ENCODE measurements at regions not wholly inside any gene's neighbourhood (a gene's known extent, or its start where the extent isn't known, plus 50 kb on each side); places are given as distances from the start of the nearest gene placed in this dataset.

DNA sequence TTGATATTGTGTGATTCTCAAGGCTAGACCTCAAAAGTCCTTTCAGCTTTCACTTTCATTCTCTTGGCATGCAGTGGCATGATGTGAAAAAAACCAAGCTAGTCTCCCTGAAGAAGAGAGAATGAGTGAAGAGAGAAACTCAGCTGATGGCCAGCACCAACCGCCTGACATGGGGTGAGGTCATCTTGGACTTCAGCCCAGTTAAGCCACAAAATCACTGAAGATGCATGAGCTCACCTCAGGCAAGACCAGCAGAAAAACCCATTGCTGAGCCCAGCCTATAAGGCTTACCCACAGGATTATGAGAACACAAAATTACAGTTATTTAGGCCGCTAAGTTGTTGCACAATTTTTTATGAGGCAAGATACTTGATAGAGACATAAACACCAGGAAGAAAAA lies 496.5 kb downstream of the TOX3 start:
- DNase-seq, result no peak
- H3K27me3 Mint-ChIP-seq, result no peaks in the 10 kb centered on the region
- H3K4me1 Mint-ChIP-seq, result no peaks in the 10 kb centered on the region
- no peak overlapping the region for H3K27ac Mint-ChIP-seq
- H3K4me3 Mint-ChIP-seq, result no peak overlapping the region
- peaks cover 2 to 53% (median 21%) of the 10 kb centered on the region in 9 donors for H3K9me3 Mint-ChIP-seq
- H3K36me3 Mint-ChIP-seq, result peaks cover 0 to 18% (median 0%) of the 10 kb centered on the region in 3 donors
- ATAC-seq, result no peak
- POLR2A ChIA-PET, result no interaction called here

- Mint-ChIP-seq H3K36me3 (no peaks in the 10 kb centered on the region), H3K4me1 (no peaks in the 10 kb centered on the region), H3K27ac (no peak overlapping the region), H3K9me3 (peaks cover 0 to 22% (median 6%) of the 10 kb centered on the region in 9 donors), H3K27me3 (peaks cover 0 to 2% (median 0%) of the 10 kb centered on the region in 5 donors), H3K4me3 (no peak overlapping the region)
- no peak for ATAC-seq
- no peak for DNase-seq
- POLR2A ChIA-PET, result no interaction called here
Observed at GRCh38 chr16:52035436-52035835, 511.5 kb downstream of the TOX3 start.

DNA sequence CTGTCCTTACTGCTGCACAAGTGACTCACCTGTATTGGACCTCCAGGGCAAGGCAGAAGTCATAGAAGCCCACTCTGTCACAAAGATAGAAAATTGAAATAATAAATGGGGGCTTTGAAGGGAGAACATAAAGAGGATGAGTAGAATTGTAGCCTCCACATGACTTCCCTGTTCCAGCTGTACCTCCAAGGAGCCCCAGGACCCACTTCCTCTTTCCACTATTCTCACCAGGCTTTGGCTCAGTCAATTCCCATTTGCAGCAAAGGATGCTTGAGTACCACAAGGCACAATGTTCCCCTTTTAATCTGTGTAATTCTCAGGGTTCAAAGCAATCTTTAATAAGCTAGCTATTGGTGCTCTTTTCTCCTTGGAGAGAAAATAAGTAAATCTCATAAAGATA lies 512.1 kb downstream of the TOX3 start:
- Mint-ChIP-seq H3K27me3 (peaks cover 0 to 2% (median 0%) of the 10 kb centered on the region in 5 donors), H3K4me3 (no peak overlapping the region), H3K9me3 (peaks cover 0 to 22% (median 6%) of the 10 kb centered on the region in 9 donors), H3K36me3 (no peaks in the 10 kb centered on the region), H3K27ac (no peak overlapping the region), H3K4me1 (no peaks in the 10 kb centered on the region)
- ATAC-seq (no peak), DNase-seq (no peak)
- POLR2A ChIA-PET, result no interaction called here

DNA sequence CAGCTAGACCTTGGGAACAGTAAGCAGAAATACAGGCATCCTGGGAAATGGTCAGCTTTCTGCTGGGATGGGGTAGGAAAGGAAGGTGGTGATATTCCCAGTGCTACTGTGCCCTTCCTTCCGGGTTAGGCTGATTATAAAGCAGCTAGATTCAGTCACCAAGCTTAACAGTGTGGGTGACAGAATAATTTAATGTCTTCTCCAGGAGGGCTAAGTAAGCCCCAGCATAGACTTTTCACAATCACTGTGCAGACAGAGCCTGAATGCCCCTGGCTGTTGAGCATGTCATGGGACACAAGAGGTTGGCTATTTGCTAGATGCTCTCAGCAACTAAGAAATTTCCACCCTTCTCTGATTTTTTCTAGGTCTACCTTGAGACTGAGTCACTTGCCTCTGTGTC lies 513.0 kb downstream of the TOX3 start:
- POLR2A ChIA-PET, result no interaction called here
- Mint-ChIP-seq H3K4me1 (no peaks in the 10 kb centered on the region), H3K4me3 (no peak overlapping the region), H3K9me3 (peaks cover 0 to 22% (median 6%) of the 10 kb centered on the region in 9 donors), H3K36me3 (no peaks in the 10 kb centered on the region), H3K27me3 (peaks cover 0 to 2% (median 0%) of the 10 kb centered on the region in 5 donors), H3K27ac (no peak overlapping the region)
- ATAC-seq, result no peak
- DNase-seq, result no peak

GRCh38 chr16:52022980-52023379 lies 524.0 kb downstream of the TOX3 start:
- ATAC-seq (no peak), DNase-seq (no peak)
- Mint-ChIP-seq H3K4me1 (no peaks in the 10 kb centered on the region), H3K4me3 (no peak overlapping the region), H3K27me3 (peaks cover 0 to 4% (median 0%) of the 10 kb centered on the region in 5 donors), H3K9me3 (peaks cover under 1 to 32% (median 7%) of the 10 kb centered on the region in 9 donors), H3K36me3 (no peaks in the 10 kb centered on the region), H3K27ac (no peak overlapping the region)
- POLR2A ChIA-PET, result no interaction called here

- Mint-ChIP-seq H3K27me3 (peaks cover 0 to 4% (median 0%) of the 10 kb centered on the region in 5 donors), H3K4me1 (no peaks in the 10 kb centered on the region), H3K9me3 (peaks cover 3 to 32% (median 11%) of the 10 kb centered on the region in 9 donors), H3K27ac (no peak overlapping the region), H3K4me3 (no peak overlapping the region), H3K36me3 (no peaks in the 10 kb centered on the region)
- ATAC-seq (no peak), DNase-seq (no peak)
- POLR2A ChIA-PET, result no interaction called here
Observed at GRCh38 chr16:52022177-52022576, 524.8 kb downstream of the TOX3 start.

DNA sequence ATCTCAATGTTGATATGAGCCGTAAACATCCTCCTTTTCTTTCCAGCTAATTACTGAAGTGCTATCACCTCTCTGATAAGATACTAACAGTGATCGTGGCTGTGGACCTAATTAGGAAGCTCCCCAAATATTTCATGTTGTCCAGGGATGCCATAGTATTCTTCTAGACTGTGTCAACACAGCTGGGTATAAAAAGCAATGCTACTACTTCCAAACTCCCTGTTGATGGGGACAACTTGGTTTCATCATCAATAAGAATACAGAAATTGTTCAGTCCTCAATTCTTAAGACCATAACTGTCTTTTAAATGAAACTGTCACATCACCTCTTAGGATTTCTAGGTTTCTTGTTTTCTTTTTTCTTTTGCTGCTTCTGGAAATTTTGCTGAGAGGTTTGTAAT lies 530.6 kb downstream of the TOX3 start:
- H3K27me3 Mint-ChIP-seq, result peaks cover 0 to 8% (median 0%) of the 10 kb centered on the region in 5 donors
- DNase-seq (no peak), ATAC-seq (no peak)
- H3K4me1 Mint-ChIP-seq, result no peaks in the 10 kb centered on the region
- no peak overlapping the region for H3K4me3 Mint-ChIP-seq
- POLR2A ChIA-PET, result no interaction called here
- no peak overlapping the region for H3K27ac Mint-ChIP-seq
- peaks cover 0 to 20% (median 0%) of the 10 kb centered on the region in 3 donors for H3K36me3 Mint-ChIP-seq
- peaks cover 0 to 47% (median 26%) of the 10 kb centered on the region in 9 donors for H3K9me3 Mint-ChIP-seq

DNA sequence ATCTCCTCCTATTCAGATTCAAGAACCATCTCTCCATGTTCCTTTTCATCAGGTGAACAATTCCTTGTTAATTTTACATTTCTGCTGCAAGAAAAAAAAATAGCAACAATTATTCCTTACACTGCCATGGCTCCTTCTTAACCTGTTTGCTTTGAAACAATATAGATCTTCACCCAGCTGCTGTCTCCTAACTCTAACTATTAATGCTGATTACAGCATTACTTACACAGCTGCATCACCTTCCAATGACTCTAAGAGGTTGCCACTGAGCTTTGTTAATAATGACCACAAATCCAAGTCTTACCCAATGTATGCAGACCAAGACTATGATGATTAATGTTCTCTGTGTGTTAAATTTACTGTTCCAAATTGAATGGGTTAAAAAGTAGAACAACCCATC lies 541.4 kb downstream of the TOX3 start:
- Mint-ChIP-seq H3K36me3 (no peaks in the 10 kb centered on the region), H3K4me3 (no peak overlapping the region), H3K4me1 (no peaks in the 10 kb centered on the region), H3K27me3 (no peaks in the 10 kb centered on the region), H3K27ac (no peak overlapping the region), H3K9me3 (peaks cover 0 to 16% (median 3%) of the 10 kb centered on the region in 9 donors)
- DNase-seq, result no peak
- ATAC-seq, result no peak
- POLR2A ChIA-PET, result no interaction called here

DNA sequence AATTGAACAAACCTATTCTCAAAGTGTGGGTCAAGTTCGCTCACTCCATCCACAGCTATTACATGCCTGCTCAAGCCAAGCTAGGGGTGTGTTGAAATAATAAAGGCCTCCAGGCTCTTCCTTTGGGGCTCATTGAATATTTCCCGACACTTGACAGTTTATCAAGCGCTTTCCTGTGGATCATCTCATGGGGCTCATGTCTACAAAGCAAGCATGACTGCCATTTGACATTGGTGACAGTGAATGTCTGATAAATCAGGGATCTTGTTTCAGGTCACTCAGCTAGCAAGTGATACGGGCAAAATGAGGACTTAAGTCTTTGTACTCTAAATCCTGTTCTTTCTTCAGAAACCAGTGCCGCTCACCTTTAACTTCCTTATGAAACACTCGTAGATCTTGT lies 542.6 kb downstream of the TOX3 start:
- Mint-ChIP-seq H3K4me1 (no peaks in the 10 kb centered on the region), H3K9me3 (peaks cover 0 to 9% (median under 1%) of the 10 kb centered on the region in 9 donors), H3K27ac (no peak overlapping the region), H3K27me3 (peaks cover 0 to 3% (median 0%) of the 10 kb centered on the region in 5 donors), H3K4me3 (no peak overlapping the region), H3K36me3 (no peaks in the 10 kb centered on the region)
- POLR2A ChIA-PET, result no interaction called here
- DNase-seq, result no peak
- ATAC-seq, result no peak

DNA sequence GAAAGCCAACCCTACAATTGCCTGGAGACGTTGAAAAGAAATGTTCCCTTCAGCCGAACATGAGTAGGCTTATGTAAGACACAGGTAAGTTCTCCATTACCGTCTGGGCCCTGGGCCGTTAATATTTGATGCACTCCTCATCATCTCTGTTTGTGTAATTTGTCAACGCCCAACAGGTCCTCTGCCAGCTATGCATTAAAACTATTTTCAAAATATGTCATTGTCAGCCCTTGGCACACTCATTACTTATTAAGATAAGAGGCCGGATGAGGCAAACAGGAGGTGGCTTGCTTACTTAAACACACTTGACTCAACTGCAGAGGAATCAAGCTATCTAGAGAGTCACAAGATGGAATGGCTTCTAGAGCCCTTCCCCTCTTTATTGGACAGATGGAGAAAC lies 544.9 kb downstream of the TOX3 start:
- no peak for DNase-seq
- ATAC-seq, result no peak
- Mint-ChIP-seq H3K4me1 (no peaks in the 10 kb centered on the region), H3K9me3 (peaks cover 0 to 10% (median under 1%) of the 10 kb centered on the region in 9 donors), H3K36me3 (no peaks in the 10 kb centered on the region), H3K27ac (no peak overlapping the region), H3K4me3 (no peak overlapping the region), H3K27me3 (peaks cover 0 to 4% (median 0%) of the 10 kb centered on the region in 5 donors)
- POLR2A ChIA-PET, result no interaction called here

DNA sequence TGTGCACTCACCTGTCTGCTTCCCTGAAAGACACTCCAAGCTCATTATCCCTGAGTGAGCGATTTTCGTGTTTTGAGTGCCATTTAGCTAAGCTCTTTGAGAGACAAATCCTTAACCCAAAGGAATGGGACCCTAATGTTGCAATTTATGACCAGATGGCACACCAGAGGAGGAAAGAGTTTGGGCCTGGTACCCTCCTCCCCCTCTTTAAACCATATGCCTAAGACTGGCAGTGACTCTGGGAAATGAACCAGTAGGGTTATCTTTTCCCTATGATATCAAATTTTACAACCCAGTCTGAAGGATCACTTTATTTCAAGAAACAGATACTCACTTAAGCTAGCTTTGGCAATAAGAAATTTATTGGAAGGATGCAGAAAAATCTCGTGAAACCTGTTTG lies 550.4 kb downstream of the TOX3 start:
- H3K9me3 Mint-ChIP-seq, result peaks cover 0 to 17% (median 5%) of the 10 kb centered on the region in 9 donors
- POLR2A ChIA-PET, result no interaction called here
- no peaks in the 10 kb centered on the region for H3K4me1 Mint-ChIP-seq
- H3K4me3 Mint-ChIP-seq, result no peak overlapping the region
- peaks cover 0 to 4% (median 0%) of the 10 kb centered on the region in 5 donors for H3K27me3 Mint-ChIP-seq
- no peak overlapping the region for H3K27ac Mint-ChIP-seq
- no peaks in the 10 kb centered on the region for H3K36me3 Mint-ChIP-seq
- ATAC-seq (no peak), DNase-seq (no peak)

GRCh38 chr16:51994597-51994996 lies 552.3 kb downstream of the TOX3 start:
- Mint-ChIP-seq H3K27me3 (peaks cover 0 to 3% (median 0%) of the 10 kb centered on the region in 5 donors), H3K4me1 (no peaks in the 10 kb centered on the region), H3K4me3 (no peak overlapping the region), H3K27ac (no peak overlapping the region), H3K36me3 (no peaks in the 10 kb centered on the region), H3K9me3 (peaks cover 0 to 25% (median 5%) of the 10 kb centered on the region in 9 donors)
- DNase-seq (no peak), ATAC-seq (no peak)
- POLR2A ChIA-PET, result no interaction called here

DNA sequence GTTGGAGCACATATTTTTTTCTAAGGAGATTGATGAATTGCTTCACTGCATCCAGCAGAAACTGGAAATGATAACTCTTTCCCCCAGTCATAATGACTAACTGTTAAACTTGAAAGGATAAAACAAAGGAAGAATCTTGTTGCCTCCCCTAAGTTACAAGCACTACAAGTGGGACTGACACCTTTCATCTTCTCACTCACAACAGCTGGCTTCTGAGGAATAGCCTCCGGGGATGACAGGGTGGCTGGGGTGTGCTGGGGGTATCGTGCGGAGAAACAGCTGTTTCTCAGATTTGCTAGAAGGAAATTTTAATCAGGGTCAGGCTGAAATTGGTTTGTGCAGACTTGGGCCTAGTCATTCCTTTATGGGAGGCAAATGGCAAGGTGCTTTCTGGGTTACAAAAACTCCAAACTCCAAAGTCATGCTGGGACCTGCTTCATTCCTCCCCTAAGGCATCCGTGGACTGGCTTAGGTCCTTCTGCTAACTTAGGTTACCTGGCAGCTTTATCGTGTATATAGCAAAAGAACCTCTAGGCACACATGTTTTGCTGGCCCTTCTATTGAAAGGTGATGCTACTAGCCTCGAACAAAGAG lies 557.2 kb downstream of the TOX3 start:
- Mint-ChIP-seq H3K4me3 (no peak overlapping the region), H3K9me3 (peaks cover 0 to 36% (median 8%) of the 10 kb centered on the region in 9 donors), H3K4me1 (no peaks in the 10 kb centered on the region), H3K27me3 (no peaks in the 10 kb centered on the region), H3K36me3 (no peaks in the 10 kb centered on the region), H3K27ac (no peak overlapping the region)
- no peak for DNase-seq
- POLR2A ChIA-PET, result no interaction called here
- ATAC-seq, result no peak

DNA sequence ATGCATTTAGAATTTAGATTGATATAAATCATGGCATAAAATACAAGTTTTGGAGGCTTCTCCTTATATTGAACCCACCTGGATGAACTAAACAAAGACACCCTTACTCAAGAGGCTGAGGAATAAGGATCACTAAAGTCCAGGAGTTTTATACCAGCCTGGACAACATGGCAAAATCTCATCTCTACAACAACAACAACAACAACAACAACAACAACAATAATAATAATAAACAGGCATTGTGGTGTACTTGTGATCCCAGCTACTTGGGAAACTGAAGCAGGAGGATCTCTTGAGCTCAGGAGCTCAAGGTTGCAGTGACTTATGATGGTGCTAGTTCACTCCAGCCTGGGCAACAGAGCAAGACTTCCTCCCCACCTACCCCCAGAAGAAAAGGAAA lies 558.0 kb downstream of the TOX3 start:
- H3K27ac Mint-ChIP-seq, result no peak overlapping the region
- H3K4me1 Mint-ChIP-seq, result no peaks in the 10 kb centered on the region
- DNase-seq, result no peak
- H3K36me3 Mint-ChIP-seq, result no peaks in the 10 kb centered on the region
- H3K27me3 Mint-ChIP-seq, result peaks cover 0 to 2% (median 0%) of the 10 kb centered on the region in 5 donors
- POLR2A ChIA-PET, result no interaction called here
- no peak overlapping the region for H3K4me3 Mint-ChIP-seq
- no peak for ATAC-seq
- H3K9me3 Mint-ChIP-seq, result peaks cover 0 to 29% (median 8%) of the 10 kb centered on the region in 9 donors
